ENCODE measurements at regions not wholly inside any gene's neighbourhood (a gene's known extent, or its start where the extent isn't known, plus 50 kb on each side); places are given as distances from the start of the nearest gene placed in this dataset.
"Not testable (repeated sequence)": the region's sequence is repeated elsewhere in the genome, so short reads cannot be mapped to it uniquely, and the experiment has no call there.

DNA sequence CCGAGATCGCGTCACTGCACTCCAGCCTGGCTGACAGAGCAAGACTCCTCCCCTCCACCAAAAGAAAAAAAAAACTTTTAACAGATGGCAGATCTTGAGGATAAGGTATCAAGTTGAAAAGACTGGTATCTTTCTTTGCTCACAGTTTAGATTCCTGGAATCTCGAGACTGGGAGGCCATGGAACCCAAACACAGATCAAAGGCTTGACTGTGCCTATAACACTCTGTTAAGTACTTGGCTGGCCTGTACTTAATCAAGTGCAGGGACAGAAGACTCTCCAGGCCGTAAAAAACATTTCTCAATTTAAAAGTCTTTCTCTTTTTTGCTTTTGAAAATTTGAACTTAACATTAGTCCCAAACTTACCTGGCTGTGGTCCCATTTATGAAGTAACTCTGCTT is 107.1 kb upstream of the ZNF516 start:
- no peak for DNase-seq

DNA sequence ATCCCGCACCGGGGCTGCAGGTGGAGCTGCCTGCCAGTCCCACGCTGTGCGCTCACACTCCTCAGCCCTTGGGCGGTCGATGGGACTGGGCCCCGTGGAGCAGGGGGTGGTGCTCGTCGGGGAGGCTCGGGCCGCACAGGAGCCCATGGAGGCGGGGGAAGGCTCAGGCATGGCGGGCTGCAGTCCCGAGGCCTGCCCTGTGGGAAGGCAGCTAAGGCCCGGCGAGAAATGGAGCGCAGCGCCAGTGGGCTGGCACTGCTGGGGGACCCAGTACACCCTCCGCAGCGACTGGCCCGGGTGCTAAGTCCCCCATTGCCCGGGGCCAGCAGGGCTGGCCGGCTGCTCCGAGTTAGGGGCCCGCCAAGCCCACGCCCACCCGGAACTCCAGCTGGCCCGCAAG is 105.0 kb upstream of the ZNF516 start:
- not testable (repeated sequence) for DNase-seq

DNA sequence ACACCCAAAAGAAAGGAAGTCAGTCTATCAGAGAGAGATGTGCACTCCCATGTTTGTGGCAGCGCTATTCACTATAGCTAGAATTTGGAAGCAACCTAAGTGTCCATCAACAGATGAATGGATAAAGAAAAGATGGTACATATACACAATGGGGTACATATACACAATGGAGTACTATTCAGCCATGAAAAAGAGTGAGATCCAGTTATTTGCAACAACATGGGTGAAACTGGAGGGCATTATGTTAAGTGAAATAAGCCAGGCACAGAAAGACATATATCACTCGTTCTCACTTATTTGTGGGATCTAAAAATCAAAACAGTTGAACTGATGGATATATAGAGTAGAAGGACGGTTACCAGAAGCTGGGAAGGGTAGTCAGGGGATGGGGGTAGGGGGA is 99.9 kb upstream of the ZNF516 start:
- DNase-seq: no peak

DNA sequence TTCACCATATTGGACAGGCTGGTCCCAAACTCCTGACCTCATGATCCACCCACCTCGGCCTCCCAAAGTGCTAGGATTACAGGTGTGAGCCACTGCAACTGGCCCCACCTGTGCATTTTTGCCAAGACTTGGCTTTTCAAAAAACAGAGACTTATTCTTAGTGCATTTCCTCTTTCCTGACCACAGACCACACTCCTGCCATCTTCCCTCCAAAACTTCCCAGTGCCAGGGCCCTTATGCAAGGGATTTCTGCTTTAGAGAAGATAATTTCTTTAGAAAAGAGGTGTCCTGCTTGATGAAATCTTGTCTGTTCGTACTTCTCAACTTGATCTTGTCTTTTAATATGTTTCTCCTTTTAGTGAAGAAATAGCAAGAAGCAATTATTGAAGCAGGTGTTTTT is 98.8 kb upstream of the ZNF516 start:
- DNase-seq: no peak

DNA sequence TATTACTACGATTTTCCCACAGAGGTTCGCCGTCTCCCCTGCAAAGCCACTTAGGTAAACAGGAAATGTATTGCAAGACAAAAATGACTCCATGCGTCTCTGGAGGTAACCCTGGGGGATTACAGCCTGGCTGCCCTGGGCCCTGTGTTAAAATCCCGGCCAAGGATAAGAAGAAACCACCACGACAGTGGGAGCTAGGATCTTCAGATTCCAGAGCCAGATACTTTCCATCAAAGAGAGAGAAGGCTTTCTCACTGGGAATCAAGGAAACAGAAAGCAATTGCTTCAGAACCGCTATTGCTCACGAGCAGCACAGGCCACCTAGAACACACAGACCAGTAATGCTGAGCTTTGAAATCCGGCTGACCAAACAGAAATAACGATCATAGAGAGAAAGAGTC is 97.9 kb upstream of the ZNF516 start:
- no peak for DNase-seq

DNA sequence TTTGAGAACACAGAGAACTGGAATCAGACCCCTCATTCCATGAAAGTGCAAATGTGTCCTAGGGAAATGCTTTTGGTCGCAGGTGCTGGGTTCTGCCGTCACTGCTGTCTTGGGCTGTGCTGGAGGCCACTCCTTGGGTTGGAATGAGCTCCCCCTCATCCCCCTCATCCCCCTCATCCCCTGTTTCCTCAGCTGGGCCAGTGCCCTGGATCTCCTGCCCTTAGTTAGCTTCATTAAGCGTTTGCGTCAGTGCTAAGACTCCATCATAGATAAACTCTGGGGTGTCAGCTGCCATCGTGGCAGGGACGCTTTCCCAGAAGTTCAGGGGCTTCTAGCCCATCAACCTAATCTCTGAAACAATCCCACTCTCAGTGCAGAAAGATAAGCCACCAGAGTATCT is 97.1 kb upstream of the ZNF516 start:
- no peak for DNase-seq

DNA sequence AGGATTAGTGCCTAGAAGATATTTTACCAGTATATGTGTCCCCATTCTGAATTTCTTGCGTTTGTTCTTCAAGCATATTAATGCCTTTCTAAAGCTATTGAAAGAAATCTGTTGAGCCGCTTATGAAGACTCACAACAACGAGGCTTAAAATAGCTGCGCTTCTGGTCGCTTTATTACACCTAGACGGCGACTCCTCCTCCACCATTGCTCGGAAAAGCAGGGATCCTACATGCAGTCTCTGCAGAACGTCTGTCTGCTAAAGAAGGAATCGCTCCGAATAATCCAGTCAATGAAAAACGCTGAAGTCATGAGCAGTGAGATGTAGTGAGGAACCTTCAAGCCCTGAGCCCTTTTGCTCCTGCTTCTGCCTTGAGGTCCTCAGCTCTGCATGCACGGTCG is 94.8 kb upstream of the ZNF516 start:
- DNase-seq: no peak

DNA sequence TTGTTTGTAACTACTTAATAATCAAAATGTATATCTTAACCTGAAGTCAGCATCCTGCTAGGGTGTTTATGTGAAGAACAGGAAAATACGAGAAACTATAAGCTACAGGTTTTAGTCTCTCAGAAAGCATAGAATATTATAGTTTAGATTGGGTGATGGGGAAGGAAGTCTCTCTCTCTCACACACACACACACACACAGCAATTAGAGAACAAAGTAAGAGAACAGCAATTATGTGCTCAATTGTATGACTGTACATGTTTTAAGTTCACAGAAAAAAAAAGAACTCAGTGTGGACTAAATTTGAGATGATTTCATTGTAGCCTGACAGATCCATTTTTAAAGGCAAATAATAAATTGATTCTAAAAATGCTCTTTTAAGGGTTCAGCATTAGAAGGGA is 94.3 kb upstream of the ZNF516 start:
- no peak for DNase-seq

DNA sequence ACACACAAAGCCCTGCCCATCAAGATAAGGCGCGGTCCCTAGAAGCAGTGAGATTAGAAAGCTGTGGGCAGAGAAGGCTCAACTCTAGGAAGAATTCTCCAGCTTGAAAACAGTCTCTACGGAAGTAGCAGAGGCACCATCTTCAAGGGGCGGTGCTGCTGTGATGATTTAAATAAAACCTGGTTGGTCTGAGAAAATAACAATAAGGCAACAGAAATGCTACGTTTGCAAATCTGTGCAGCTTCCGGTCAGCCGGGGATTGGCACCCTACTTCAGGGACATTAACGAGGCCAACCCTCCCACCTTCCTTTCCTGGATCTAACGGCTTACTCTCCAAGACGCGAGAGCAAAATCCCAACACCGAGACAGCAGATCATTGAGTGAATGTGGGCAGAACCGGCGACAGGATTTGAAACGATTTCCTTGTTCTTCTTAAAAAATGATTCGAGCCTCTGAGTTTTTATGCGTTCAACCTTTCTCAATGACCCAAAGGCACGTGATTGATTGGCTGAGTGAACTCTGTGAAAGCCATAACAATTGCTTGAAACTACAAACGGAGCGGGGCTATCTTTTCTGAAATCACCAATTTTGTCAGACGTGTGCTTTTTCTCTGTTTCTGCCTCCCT is 93.7 kb upstream of the ZNF516 start:
- DNase-seq: no peak

DNA sequence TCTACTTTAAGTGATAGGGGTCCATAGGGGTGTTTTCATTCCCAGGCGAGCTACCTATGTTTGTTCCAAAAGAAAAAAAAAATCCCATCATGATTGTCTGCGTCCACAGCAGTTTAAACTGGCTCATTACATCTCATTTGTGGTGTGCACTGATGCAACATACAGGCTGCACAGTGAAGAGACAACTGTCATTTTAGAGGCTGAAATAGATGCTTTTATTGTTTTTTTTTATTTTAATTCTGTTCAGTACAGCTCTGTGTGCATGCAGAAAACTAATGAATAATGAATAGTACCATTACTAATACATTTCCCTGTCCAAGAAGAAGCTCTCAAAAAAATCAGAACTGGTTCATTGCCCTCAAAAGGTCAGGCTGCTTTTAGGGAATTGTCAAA is 92.8 kb upstream of the ZNF516 start:
- DNase-seq: no peak

DNA sequence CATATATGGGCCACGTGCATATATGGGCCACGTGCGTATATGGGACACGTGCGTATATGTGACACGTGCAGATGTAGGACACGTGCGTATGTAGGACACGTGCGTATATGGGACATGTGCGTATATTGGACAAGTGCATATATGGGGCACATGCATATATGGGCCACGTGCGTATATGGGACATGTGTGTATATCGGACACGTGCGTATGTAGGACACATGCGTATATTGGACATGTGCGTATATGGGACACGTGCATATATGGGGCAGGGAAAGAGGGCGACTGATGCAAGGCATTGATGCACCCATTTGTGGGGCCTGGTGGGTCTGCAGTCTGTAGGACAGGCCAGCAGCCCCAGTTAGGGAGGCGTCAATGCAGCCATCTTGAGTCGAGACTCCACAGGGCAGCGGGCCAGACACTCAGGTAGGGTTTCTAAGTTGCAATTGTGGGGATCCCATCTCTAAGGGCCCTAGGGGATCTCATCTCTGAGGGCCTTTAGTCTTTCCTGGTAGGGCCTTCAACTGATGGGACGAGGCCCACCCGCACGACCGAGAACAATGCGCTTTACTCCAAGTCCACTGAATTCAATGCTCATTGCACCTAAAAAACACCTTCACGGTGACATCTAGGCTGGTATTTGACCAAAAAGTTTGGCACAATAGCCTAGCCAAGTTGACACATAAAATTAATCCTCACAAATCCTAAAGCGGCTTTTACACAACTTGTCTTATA is 92.3 kb upstream of the ZNF516 start:
- no peak for DNase-seq

DNA sequence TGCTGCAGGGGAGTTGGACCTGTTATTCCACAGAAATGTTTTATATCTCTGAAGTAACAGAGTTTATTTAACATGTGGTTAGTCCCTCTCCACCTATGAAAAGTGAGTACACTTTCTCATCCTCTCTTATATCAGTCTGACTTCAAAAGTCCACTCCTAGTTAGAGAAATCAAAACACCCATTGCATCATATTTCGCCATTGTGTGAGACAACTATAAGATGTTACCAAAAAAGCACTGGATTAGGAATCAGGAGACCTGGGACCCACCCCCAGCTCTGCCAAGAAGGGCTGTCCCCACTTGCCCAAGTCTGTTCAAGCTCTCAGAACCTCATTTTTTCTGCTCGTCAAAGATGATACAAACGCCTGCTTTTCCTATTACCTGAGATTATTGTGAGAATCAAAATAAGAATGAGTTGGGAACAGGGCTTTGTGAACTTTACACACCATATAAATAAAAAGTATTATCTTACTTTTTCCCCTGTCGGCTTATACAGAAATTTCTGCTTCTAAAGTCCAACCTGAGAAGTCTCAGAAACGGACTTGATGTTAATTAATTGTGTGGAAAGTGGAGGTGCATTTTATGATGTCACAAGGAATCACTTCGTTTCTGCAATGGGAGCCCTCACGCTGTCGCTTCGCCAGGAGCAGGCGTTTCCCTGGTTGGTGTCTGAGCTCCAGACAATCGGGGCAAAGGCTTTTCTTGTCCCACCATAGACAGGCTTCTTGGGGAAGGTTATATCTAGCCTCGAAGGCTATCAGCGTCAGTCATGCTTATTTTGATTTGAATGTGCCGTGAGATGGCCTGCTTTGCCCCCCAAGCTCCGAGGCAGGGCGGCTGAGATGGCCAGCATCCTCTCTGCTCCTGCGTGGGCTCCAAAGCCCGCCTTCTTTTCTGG is 89.6 kb upstream of the ZNF516 start:
- DNase-seq: no peak

DNA sequence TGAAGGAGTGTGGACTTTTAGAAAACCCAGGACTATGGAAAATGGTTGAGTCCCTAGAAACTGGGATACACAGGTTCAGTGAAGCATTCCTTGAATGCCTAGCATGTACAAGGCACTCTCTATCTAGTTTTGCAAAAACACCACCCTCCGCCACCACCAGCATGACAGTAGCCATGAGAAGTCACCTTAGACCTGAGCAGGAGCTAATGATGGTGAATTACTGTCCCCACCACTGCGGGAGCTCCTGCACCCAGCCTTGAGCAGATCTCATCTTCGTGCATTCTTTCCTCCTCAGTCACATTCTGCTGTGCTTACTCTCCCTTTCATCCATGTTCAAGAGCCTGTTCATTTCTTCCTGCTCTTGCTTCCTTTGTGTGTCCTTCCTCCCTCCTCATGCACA is 86.2 kb upstream of the ZNF516 start:
- DNase-seq: no peak

DNA sequence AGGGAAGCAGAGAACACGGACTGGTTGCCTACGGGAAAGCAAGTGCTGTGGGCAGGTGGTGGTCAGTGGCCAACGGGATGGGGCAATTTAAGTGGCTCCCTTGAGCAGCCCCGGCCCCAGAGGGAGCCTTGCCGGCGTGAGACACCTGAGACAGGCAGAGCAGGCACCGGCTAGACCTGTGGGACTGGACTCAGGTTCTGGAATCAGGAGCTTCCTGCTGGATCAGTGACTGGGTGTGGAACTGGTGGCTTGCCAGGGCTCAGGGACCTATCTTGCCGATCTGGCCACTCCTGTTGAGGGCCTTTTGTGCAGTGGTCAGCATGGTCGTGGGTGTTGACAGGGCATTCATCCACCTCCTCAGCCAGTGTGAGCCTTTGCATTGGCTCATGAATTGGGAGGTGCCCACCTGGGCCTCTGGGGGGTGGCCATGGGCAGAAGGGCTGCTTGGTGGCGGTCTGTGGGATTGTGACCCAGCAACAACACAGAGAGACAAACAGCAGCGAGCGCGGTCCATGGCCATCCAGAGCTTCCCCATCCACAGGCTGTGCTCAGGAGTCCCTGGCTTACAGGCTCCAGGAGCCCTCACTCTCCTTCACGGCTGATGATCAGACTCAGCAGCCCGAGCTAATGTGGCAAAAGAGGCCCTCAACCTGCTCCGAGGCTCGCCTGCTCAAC is 85.4 kb upstream of the ZNF516 start:
- no peak for DNase-seq

DNA sequence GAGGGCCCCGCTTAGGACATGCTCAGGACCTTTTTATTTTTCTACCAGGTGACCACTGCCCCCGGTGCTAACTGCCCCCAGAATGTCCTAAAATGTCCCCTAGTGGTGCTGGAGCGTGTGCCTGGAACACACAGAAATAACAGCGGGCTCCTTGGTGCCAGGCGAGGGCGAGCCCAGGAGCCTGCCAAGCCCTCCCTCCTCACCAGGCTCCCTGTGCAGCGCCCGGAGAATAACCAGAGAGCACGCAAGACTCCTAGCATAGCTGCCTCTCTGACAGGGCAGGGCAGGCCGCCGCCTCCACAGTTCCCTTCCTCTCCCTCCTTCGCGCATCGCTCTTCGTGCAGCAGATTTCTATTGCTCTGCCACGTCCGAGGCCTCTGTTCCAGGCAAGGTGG is 84.3 kb upstream of the ZNF516 start:
- no peak for DNase-seq

DNA sequence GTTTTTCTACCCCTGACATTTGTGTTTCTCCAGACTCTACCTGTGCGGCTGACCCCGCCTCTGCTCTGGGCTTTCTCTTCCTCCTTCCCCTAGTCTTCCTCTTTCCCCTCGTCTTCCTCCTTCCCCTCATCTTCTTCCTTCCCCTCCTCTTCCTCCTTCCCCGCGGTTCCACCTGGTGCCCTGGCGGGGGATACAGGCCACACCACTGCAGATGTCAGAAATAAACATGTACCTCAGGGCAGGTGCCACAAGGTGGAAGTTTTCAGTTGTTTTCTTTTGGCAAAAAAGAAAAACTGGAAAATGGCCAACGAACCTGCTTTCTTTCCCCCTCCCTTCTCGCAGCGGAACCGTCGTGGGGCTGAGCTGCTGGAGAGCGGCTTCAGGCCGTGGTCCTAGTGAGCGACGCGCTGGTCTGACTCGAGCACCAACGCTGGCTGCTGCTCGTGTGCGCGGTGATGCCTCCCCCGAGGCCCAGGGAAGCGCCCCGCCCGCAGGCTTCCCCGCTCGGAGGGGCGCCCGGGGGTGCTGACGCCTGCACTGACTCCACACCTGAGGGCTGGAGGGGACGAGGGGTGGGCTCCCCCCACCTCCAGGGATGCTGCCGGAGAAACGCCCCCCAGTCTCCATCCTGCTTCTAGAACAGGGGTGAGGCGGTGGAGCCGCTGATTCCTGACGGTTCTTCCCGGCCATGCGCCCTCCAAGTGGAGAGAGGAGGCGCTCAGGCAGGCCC is 83.7 kb upstream of the ZNF516 start:
- no peak for DNase-seq

DNA sequence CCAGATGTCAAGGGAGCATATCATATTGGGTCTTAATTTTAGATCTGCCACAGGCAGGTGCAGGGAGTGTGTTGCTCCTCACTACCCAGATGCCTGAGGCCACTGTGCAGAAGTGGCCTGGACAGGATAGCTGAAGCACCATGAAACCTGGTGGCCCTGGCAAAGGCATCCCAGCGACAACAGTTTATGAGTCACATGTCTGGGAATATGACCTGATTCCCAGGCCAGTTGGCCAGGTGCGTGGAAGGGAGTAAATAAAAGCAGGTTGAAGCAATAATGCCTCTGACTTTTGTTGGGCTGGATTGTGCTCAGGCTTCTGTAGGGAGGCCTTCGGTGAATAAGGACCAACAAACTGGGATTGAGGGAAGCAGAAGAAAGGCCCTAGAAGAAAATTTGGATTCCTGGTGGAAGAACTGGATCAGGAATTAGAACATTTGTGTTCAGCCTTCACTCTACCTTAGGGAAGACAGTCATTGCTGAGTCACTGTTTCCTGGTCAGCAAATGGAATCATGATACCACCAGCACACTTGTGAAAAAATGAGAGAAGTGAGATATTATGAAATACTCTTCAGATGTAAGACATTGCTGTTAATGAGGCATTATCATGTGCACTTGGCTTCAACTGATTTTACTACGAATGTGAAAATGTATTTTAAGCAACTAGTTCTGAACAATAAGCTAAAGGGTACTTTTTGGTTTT is 78.4 kb upstream of the ZNF516 start:
- peak; percentile 61 for DNase-seq

DNA sequence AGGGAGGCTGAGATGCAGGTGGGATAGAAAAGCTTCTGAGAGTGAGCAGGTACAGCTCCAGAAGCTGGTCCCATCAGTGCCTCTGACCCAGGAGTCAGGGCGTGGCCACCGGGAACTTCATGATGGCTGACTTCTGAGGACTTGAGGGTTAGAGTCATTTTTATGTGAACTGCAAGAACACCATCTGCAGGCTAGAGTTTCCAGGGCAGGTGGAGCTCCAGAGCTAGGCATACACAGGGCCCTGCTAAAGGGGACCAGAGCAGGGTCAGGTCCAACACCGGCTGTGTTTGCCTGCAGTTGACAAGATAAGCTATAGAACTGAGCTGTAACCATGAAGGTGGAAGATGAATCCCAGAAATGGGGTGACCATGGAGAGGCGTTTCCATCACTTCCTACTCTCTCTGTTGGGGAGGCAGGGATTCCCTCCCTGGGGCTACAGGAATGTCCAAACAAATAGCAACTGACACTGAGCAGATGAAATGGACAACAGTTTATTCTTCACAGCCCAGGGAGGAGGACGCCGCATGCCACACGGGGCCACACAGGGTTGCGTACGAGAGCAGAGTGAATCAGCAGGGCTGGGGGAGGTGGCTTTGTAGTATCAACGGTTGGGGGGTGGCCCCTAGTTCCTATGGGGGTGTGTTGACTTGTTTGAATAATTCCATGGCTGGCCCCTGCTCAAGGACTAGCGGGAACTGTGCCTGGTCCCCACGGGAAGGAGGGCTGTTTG is 77.6 kb upstream of the ZNF516 start:
- no peak for DNase-seq

DNA sequence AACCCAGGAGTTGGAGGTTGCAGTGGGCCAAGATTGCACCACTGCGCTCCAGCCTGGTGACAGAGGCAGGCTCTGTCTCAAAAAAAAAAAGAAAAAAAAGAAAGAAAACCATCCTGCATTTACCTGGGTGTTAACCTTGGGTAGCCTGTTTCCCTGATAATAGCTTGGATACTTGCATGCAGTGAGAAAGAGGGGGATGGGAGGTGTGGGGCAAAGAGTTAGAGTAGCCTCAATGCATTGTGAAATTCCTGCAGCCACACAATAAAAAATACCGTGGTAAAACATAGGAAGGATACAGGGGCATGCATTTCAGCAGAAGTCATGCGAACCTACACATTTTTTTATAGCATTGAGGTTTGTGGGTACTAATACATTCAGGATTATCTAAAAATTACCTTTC is 76.6 kb upstream of the ZNF516 start:
- DNase-seq: no peak

DNA sequence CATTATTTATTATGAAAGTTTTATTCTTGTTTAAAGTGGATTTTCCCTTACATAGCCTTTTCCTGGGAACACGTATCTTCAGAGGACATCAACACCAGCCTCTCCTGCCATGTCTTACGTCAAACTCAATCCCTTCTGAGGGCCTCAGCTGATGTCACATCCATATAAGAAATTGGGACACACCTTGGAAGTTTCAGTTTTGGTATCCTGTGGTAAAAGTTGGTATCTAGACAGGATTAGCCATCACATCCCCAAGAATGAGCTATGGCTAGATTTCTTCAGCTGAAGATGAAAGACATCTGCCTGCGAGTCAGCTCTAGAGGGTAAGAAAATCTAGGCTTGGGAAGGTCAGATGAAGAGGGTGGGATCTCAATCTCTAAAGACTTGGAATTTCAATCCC is 75.8 kb upstream of the ZNF516 start:
- DNase-seq: no peak

DNA sequence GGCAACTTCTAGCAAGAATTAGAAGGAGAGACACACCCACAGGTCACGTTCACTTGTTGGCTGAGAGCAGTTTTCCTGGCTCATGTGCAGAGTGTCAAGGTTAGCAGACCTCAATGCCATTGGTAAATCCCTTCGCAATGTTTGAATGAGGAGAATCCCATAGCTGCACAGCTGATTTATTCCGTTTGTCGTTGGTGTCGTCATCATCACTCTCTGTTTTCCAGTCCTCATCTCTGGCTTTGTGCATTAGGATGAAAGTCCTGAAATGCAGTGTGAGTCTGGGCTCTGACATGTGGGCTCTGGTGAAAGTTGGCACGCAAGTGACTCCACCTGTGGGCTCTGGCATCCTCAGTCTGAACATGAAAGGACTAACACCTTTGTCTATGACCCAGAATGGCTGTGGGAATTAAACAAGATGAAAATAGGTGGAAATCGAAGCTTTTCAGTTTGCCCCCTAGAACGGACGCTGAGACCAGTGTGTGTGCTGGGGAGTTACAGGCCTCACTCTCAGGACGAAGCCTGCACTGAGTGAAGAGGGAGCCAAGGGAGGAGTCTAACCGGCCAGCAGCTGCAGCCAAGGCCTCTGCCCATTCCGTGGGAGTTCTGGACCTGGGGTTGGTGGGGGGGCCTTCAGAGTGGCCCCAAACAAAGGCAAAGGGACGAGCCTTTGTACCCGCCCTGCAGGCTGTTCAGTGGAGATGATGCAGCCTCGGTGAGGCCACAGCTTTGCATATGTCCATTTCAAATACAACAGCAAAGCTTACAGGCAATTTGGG is 74.8 kb upstream of the ZNF516 start:
- no peak for DNase-seq

Data from fibroblast of skin of right quadriceps (primary cell).